ENCODE measurements at regions not wholly inside any gene's neighbourhood (a gene's known extent, or its start where the extent isn't known, plus 50 kb on each side); places are given as distances from the start of the nearest gene placed in this dataset.
A peak's percentile ranks its signal among the peaks of the same experiment; 100 is the strongest.

DNA sequence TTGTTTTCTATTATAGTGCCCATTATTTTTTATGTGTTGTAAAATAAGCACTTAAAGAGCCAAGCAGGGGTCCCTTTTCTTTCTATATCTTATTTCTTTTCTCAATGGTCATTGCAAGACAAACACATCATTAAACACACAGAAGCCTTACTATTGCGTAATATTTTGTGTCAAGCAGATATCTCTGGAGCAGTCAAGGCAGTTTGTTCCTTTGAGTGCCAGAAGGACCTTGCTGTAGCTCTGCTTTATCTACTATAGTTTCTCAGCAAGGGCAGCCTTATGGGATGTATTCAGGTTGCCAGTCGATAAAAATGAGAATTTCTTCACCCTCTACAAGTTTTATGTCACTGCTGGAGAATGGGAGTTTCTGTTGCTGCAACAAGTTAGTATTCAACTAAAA is 319.3 kb downstream of the TDRD3 start:
- Histone ChIP-seq H3K9me3 (no peaks in the 10 kb centered on the region), H3K4me1 (no peaks in the 10 kb centered on the region), H3K27ac (no peak overlapping the region), H3K27me3 (no peaks in the 10 kb centered on the region), H3K36me3 (no peaks in the 10 kb centered on the region), H3K4me3 (no peak overlapping the region)
- intact Hi-C loops (cut with DNase I), result no loop called here
- TF ChIP-seq, protein P1, sequence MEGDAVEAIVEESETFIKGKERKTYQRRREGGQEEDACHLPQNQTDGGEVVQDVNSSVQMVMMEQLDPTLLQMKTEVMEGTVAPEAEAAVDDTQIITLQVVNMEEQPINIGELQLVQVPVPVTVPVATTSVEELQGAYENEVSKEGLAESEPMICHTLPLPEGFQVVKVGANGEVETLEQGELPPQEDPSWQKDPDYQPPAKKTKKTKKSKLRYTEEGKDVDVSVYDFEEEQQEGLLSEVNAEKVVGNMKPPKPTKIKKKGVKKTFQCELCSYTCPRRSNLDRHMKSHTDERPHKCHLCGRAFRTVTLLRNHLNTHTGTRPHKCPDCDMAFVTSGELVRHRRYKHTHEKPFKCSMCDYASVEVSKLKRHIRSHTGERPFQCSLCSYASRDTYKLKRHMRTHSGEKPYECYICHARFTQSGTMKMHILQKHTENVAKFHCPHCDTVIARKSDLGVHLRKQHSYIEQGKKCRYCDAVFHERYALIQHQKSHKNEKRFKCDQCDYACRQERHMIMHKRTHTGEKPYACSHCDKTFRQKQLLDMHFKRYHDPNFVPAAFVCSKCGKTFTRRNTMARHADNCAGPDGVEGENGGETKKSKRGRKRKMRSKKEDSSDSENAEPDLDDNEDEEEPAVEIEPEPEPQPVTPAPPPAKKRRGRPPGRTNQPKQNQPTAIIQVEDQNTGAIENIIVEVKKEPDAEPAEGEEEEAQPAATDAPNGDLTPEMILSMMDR (IDR thresholded peaks at IDR 0.05), result no peak
- peak in 2 of 4 donors; percentile 13 to 23 for DNase-seq
- no peak for ATAC-seq

DNA sequence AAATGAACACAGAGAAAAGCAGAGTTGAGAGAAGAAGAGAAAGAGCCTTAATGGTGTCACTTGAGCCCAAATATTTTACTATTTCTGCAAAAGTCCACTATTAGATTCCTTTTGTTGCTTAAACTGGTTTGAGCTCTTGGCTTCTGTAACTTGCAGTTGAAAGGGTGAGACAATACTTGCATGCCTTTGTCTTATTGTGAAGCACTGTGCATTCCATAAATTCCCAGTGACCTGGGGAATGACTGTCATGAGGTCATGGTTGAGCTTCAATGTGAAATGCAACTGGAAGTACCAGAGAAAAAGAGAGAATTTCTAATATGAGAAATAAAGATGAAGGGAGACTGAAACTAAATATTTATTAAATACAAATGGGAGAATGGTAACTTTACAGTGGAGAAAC is 310.9 kb downstream of the TDRD3 start:
- H3K27ac ChIP-seq, result no peak overlapping the region
- H3K4me1 ChIP-seq, result no peaks in the 10 kb centered on the region
- peaks cover 0 to 2% of the 10 kb centered on the region in 2 donors for H3K9me3 ChIP-seq
- no peak for ATAC-seq
- no peak overlapping the region for H3K4me3 ChIP-seq
- no peaks in the 10 kb centered on the region for H3K36me3 ChIP-seq
- TF ChIP-seq, protein P1 (IDR thresholded peaks at IDR 0.05), result no peak
- DNase-seq, result no peak
- no peaks in the 10 kb centered on the region for H3K27me3 ChIP-seq
- intact Hi-C loops (cut with DNase I), result no loop called here

DNA sequence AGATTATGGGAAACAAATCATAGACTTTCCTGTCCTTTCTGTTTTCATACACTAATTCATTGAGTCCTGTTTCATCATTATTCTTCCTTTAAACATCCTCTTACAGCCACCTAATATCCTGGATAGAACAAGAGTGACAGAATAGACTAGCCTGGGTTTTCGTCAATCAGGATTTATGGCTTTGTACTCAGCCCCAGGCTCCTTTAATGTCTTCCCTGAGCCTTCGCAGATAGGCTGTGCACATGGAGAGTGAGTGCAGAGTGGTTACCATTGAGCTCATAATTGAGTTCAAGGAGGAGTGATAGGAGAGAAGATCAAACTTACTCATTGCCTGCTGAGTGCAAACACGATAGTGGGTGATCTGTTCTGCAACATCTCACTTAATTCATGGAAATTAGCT is 304.9 kb downstream of the TDRD3 start:
- Histone ChIP-seq H3K27ac (no peak overlapping the region), H3K4me3 (no peak overlapping the region), H3K27me3 (no peaks in the 10 kb centered on the region), H3K4me1 (no peaks in the 10 kb centered on the region), H3K9me3 (no peaks in the 10 kb centered on the region), H3K36me3 (no peaks in the 10 kb centered on the region)
- DNase-seq (no peak), ATAC-seq (no peak)
- TF ChIP-seq, protein P1 (IDR thresholded peaks at IDR 0.05), result no peak
- intact Hi-C loops (cut with DNase I), result no loop called here

DNA sequence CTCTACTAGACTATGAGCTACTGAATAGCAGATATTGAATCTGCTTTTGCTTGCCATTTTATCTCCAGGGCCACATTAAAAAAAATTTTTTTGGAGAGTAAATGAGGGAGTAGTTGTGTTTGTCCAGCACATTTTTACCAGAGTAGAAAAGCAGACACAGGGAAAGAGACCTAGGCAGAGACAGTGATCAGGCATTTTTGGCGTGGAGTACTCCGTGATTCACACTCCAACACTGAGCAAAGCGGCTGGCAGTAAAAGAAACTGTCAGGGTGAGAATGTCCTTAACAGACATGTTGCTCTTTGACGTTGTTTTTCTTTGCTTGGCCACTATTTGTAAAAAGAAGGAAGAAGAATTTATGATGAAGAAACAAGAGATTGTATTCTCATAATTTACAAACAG is 304.0 kb downstream of the TDRD3 start:
- no peaks in the 10 kb centered on the region for H3K9me3 ChIP-seq
- intact Hi-C loops (cut with DNase I), result no loop called here
- ATAC-seq, result no peak
- DNase-seq, result no peak
- no peaks in the 10 kb centered on the region for H3K27me3 ChIP-seq
- H3K36me3 ChIP-seq, result no peaks in the 10 kb centered on the region
- H3K4me3 ChIP-seq, result no peak overlapping the region
- TF ChIP-seq, protein P1 (IDR thresholded peaks at IDR 0.05), result no peak
- H3K27ac ChIP-seq, result no peak overlapping the region
- H3K4me1 ChIP-seq, result no peaks in the 10 kb centered on the region

DNA sequence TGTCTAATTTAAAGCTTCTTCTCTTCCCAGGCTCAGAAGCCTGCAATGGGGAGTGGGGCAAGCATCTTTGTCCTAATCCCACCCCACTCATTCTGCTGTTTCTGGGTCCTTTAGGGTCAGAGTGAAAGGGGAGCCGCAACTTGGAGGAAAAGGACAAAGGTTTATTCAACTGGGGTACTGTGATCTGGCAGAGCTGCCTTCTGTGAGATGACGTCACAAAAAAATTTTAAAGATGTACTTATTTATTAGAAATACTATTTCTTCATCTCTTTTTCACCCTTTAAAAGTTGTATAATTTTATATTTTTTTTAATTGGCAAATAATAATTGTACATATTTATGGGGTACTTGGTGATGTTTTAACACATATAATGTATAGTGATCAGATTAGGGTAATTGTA is 302.6 kb downstream of the TDRD3 start:
- TF ChIP-seq, protein P1 (IDR thresholded peaks at IDR 0.05), result no peak

More for the DNA sequence above, 302.6 kb downstream of the TDRD3 start:
- Histone ChIP-seq H3K9me3 (no peaks in the 10 kb centered on the region), H3K36me3 (no peaks in the 10 kb centered on the region), H3K4me3 (no peak overlapping the region), H3K27me3 (no peaks in the 10 kb centered on the region), H3K27ac (no peak overlapping the region), H3K4me1 (no peaks in the 10 kb centered on the region)
- DNase-seq, result no peak
- no peak for ATAC-seq
- intact Hi-C loops (cut with DNase I), result no loop called here

Measured in left lung (tissue), 4 donors.